SK-N-SH (cell line): ENCODE measurements at regions not wholly inside any gene's neighbourhood (a gene's known extent, or its start where the extent isn't known, plus 50 kb on each side); places are given as distances from the start of the nearest gene placed in this dataset.

Experiments
- CTCF ChIA-PET: fragments of 300-600, 350-600 bp; formaldehyde crosslinking; extraction: SDS; loops from one replicate; lab custom pipeline; 2021; lab: Yijun Ruan, JAX
- POLR2A ChIA-PET: fragments of 350-600 bp; sonication (Branson Sonifier 250); formaldehyde crosslinking; extraction: SDS; loops from one replicate; lab custom pipeline; 2020; ENCODE audit warnings: antibody characterized with exemption, inconsistent platforms; lab: Yijun Ruan, JAX
- DNase-seq: peaks from one replicate; pipeline ENCODE4 v3.0.0; 2012
- H2AFZ ChIP-seq: fragments of 200-600 bp; sonication (generic); 2 replicates; pipeline ENCODE4 v1.8.1; 2016; ENCODE audit warnings: antibody characterized with exemption, mild to moderate bottlenecking, low read depth
- H3F3A ChIP-seq: fragments of 200-600 bp; sonication (generic); replicated peaks from 2 replicates; pipeline ENCODE3; 2016; ENCODE audit warnings: antibody characterized with exemption, mild to moderate bottlenecking; ENCODE audit not compliant: insufficient read depth
- H3K27ac ChIP-seq, 2 experiments: fragments of 200-500 bp in 1 of 2; fragments of 200-600 bp in 1 of 2; sonication (Bioruptor generic) in 1 of 2; sonication (generic), shearing (Covaris generic) in 1 of 2; 2 replicates each; pipeline versions ENCODE4 v1.5.1 to v1.6.1; 2014 to 2016; ENCODE audit warnings: low read depth in 2 of 2, inconsistent platforms in 1 of 2, low read length in 1 of 2, mild to moderate bottlenecking in 1 of 2, mixed read lengths in 1 of 2
- H3K27me3 ChIP-seq: fragments of 200-600 bp; sonication (generic), shearing (Covaris generic); 2 replicates; pipeline ENCODE4 v1.6.1; 2016; ENCODE audit warnings: mixed run types; ENCODE audit not compliant: insufficient read depth
- H3K36me3 ChIP-seq, 2 experiments: fragments of 200-500 bp in 1 of 2; fragments of 200-600 bp in 1 of 2; sonication (Bioruptor generic) in 1 of 2; sonication (generic) in 1 of 2; replicated peaks in 1 of 2; 2 replicates each; pipeline versions ENCODE3 to v1.5.1; 2014 to 2016; ENCODE audit warnings: low read length in 1 of 2, mild to moderate bottlenecking in 1 of 2; ENCODE audit not compliant: insufficient read depth in 2 of 2, control insufficient read depth in 1 of 2
- H3K4me1 ChIP-seq, 2 experiments: fragments of 200-500 bp in 1 of 2; fragments of 200-600 bp in 1 of 2; sonication (Bioruptor generic) in 1 of 2; sonication (generic), shearing (Covaris generic) in 1 of 2; 2 replicates each; pipeline versions ENCODE4 v1.5.1 to v1.6.1; 2014 to 2016; ENCODE audit warnings: low read depth in 1 of 2, low read length in 1 of 2, mixed run types in 1 of 2; ENCODE audit not compliant: insufficient read depth in 2 of 2, control insufficient read depth in 1 of 2
- H3K4me2 ChIP-seq: fragments of 200-600 bp; sonication (generic), shearing (Covaris generic); 2 replicates; pipeline ENCODE4 v1.6.1; 2017; ENCODE audit warnings: mixed run types
- H3K4me3 ChIP-seq, 2 experiments: fragments of 200-500 bp in 1 of 2; fragments of 200-600 bp in 1 of 2; sonication (Bioruptor generic) in 1 of 2; sonication (generic), shearing (Covaris generic) in 1 of 2; 2 replicates each; pipeline versions ENCODE4 v1.5.1 to v1.8.1; 2014 to 2016; ENCODE audit warnings: low read depth in 2 of 2, inconsistent platforms in 1 of 2, low read length in 1 of 2, mild to moderate bottlenecking in 1 of 2, mixed read lengths in 1 of 2, moderate library complexity in 1 of 2
- H3K79me2 ChIP-seq: fragments of 200-600 bp; sonication (generic); 2 replicates; pipeline ENCODE4 v1.8.1; 2017; ENCODE audit warnings: mild to moderate bottlenecking; ENCODE audit not compliant: insufficient read depth
- H3K9ac ChIP-seq: fragments of 200-600 bp; sonication (generic); 2 replicates; pipeline ENCODE4 v1.6.1; 2017; ENCODE audit warnings: mixed run types
- H3K9me2 ChIP-seq: fragments of 200-600 bp; sonication (generic); 2 replicates; pipeline ENCODE4 v1.6.1; 2017; ENCODE audit warnings: mixed run types
- H3K9me3 ChIP-seq: fragments of 200-600 bp; sonication (generic); 2 replicates; pipeline ENCODE4 v1.6.1; 2017; ENCODE audit warnings: mixed run types, mild to moderate bottlenecking, moderate library complexity
- H4K20me1 ChIP-seq: fragments of 200-600 bp; sonication (generic); 2 replicates; pipeline ENCODE4 v1.6.1; 2017; ENCODE audit warnings: mild to moderate bottlenecking, mixed run types; ENCODE audit not compliant: insufficient read depth
- CHD2 ChIP-seq: fragments of 150-350 bp; IDR thresholded peaks from 2 replicates; pipeline ENCODE4 v1.6.1; 2018; ENCODE audit warnings: low read length; ENCODE audit not compliant: partially characterized antibody
- EP300 ChIP-seq, 2 experiments: IDR thresholded peaks; 2 replicates each; pipeline versions ENCODE4 v1.4.0 to v1.6.1; 2012; ENCODE audit warnings: borderline replicate concordance in 1 of 2, low read depth in 1 of 2, low read length in 1 of 2
- EZH2phosphoT487 ChIP-seq: fragments of 200-600 bp; sonication (generic); IDR thresholded peaks from 2 replicates; pipeline ENCODE4 v1.6.1; 2017; ENCODE audit warnings: low read depth, mixed run types, mild to moderate bottlenecking, antibody characterized with exemption, moderate library complexity, borderline replicate concordance
- FOSL2 ChIP-seq: IDR thresholded peaks from 2 replicates; pipeline ENCODE4 v1.4.0; 2012; ENCODE audit warnings: low read depth, mild to moderate bottlenecking, moderate library complexity, borderline replicate concordance
- FOXM1 ChIP-seq: IDR thresholded peaks from 2 replicates; pipeline ENCODE4 v1.4.0; 2012; ENCODE audit warnings: low read depth, mild to moderate bottlenecking
- GABPA ChIP-seq: IDR thresholded peaks from 2 replicates; pipeline ENCODE4 v1.4.0; 2012; ENCODE audit warnings: low read depth, mild to moderate bottlenecking
- GATA2 ChIP-seq: sonication (generic); formaldehyde crosslinking; IDR thresholded peaks from 2 replicates; pipeline ENCODE4 v1.5.0; 2020; ENCODE audit warnings: mild to moderate bottlenecking, missing genetic modification reagents
- IRF3 ChIP-seq: fragments of 150-350 bp; IDR thresholded peaks from 2 replicates; pipeline ENCODE4 v1.6.1; 2016; ENCODE audit warnings: mild to moderate bottlenecking, low read depth, low read length
- JUND ChIP-seq: IDR thresholded peaks from 2 replicates; pipeline ENCODE4 v1.4.0; 2012
- NRF1 ChIP-seq: IDR thresholded peaks from 2 replicates; pipeline ENCODE4 v1.6.1; 2012; ENCODE audit warnings: low read depth, mild to moderate bottlenecking, low read length
- RCOR1 ChIP-seq: fragments of 150-350 bp; IDR thresholded peaks from 2 replicates; pipeline ENCODE4 v1.6.1; 2017; ENCODE audit warnings: antibody characterized with exemption, low read length
- RFX5 ChIP-seq: IDR thresholded peaks from 2 replicates; pipeline ENCODE4 v1.6.1; 2012; ENCODE audit warnings: mild to moderate bottlenecking, improper control_type of control experiment, low read length
- SIN3A ChIP-seq: IDR thresholded peaks from 2 replicates; pipeline ENCODE4 v1.6.1; 2012; ENCODE audit warnings: low read depth, mild to moderate bottlenecking, low read length, moderate library complexity, borderline replicate concordance
- TAF1 ChIP-seq: IDR thresholded peaks from 2 replicates; pipeline ENCODE4 v1.6.1; 2012; ENCODE audit warnings: low read depth, mild to moderate bottlenecking, low read length, moderate library complexity, borderline replicate concordance
- TEAD4 ChIP-seq: IDR thresholded peaks from 2 replicates; pipeline ENCODE4 v1.4.0; 2012; ENCODE audit warnings: mild to moderate bottlenecking, borderline replicate concordance; ENCODE audit not compliant: insufficient read depth
- YY1 ChIP-seq: IDR thresholded peaks from 2 replicates; pipeline ENCODE4 v1.4.0; 2012; ENCODE audit warnings: low read depth, mild to moderate bottlenecking
- WGBS: methylation state at CpG from one replicate; pipeline ENCODE4 v1.1.6; 2017; ENCODE audit warnings: low lambda C conversion rate; 5-methylcytosine and 5-hydroxymethylcytosine counted together
- TF ChIP-seq, protein P1 (sequence below): IDR thresholded peaks from 2 replicates; pipeline ENCODE4 v1.4.0; 2012; ENCODE audit warnings: low read depth
- TF ChIP-seq, protein P2 (sequence below): fragments of 200-600 bp; sonication (generic); IDR thresholded peaks from 2 replicates; pipeline ENCODE4 v1.6.1; 2017; ENCODE audit warnings: antibody characterized with exemption, mild to moderate bottlenecking, moderate library complexity
- TF ChIP-seq, protein P3 (sequence below): IDR thresholded peaks from 2 replicates; pipeline ENCODE4; 2012
- TF ChIP-seq, protein P4 (sequence below): IDR thresholded peaks from 2 replicates; pipeline ENCODE4 v1.4.0; 2012; ENCODE audit warnings: low read depth, borderline replicate concordance

DNA sequence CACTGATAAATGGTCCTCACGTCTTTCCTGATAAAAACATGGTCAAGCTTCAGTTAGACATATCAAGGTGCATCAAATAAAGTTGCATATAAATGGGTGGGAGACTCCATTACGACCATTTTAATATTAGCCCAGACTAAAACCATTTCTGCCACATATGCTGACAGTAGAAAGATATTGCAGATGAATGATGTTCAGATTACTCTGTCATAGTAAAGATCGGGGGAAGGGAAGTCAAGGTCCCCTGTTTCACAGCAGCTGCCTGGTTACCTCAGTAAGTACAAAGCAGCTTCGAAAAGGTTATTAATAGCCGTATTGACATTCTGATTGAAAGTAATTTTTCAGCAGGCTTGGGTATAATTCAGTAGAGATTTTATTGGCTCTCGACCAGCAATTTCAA, 927.7 kb upstream of the CDH2 start:
- WGBS = 91% methylated on average over 6 of the region's 6 CpGs
- H3K9ac ChIP-seq = no peak overlapping the region
- no peak overlapping the region for H3K4me3 ChIP-seq
- no peak overlapping the region for H3K27ac ChIP-seq
- H4K20me1 ChIP-seq = no peaks in the 10 kb centered on the region
- H3K27me3 ChIP-seq = no peaks in the 10 kb centered on the region
- no peak for DNase-seq
- H3K4me2 ChIP-seq = no peak overlapping the region
- H3K4me1 ChIP-seq = no peaks in the 10 kb centered on the region
- ChIA-PET POLR2A (no interaction called here), CTCF (interaction anchor here (1.0 kb wide), 1 partner anchor 12 kb away, joined by 3 read pairs; no protein-coding TSS in a partner anchor)
- H3F3A ChIP-seq = no peaks in the 10 kb centered on the region
- H2AFZ ChIP-seq = no peak overlapping the region
- H3K9me2 ChIP-seq = no peaks in the 10 kb centered on the region
- TF ChIP-seq RCOR1 = no peak
- TF ChIP-seq, protein P1, sequence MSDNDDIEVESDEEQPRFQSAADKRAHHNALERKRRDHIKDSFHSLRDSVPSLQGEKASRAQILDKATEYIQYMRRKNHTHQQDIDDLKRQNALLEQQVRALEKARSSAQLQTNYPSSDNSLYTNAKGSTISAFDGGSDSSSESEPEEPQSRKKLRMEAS = no peak
- TF ChIP-seq EP300 (IDR thresholded peaks at IDR 0.05; ENCODE audit: borderline replicate concordance in 1 of 2, low read depth in 1 of 2, low read length in 1 of 2) = no peak
- TF ChIP-seq, protein P2, sequence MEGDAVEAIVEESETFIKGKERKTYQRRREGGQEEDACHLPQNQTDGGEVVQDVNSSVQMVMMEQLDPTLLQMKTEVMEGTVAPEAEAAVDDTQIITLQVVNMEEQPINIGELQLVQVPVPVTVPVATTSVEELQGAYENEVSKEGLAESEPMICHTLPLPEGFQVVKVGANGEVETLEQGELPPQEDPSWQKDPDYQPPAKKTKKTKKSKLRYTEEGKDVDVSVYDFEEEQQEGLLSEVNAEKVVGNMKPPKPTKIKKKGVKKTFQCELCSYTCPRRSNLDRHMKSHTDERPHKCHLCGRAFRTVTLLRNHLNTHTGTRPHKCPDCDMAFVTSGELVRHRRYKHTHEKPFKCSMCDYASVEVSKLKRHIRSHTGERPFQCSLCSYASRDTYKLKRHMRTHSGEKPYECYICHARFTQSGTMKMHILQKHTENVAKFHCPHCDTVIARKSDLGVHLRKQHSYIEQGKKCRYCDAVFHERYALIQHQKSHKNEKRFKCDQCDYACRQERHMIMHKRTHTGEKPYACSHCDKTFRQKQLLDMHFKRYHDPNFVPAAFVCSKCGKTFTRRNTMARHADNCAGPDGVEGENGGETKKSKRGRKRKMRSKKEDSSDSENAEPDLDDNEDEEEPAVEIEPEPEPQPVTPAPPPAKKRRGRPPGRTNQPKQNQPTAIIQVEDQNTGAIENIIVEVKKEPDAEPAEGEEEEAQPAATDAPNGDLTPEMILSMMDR = no peak
- no peak for TF ChIP-seq NRF1
- TF ChIP-seq, protein P3, sequence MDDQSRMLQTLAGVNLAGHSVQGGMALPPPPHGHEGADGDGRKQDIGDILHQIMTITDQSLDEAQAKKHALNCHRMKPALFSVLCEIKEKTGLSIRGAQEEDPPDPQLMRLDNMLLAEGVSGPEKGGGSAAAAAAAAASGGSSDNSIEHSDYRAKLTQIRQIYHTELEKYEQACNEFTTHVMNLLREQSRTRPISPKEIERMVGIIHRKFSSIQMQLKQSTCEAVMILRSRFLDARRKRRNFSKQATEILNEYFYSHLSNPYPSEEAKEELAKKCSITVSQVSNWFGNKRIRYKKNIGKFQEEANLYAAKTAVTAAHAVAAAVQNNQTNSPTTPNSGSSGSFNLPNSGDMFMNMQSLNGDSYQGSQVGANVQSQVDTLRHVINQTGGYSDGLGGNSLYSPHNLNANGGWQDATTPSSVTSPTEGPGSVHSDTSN = no peak
- no peak for TF ChIP-seq FOXM1
- TF ChIP-seq JUND = no peak
- TF ChIP-seq IRF3 = no peak
- no peak for TF ChIP-seq SIN3A
- TF ChIP-seq GATA2 (CRISPR knock-in tag) = no peak
- TF ChIP-seq GABPA = no peak
- TF ChIP-seq TAF1 = no peak
- TF ChIP-seq RFX5 = no peak
- TF ChIP-seq TEAD4 = no peak
- TF ChIP-seq, protein P4, sequence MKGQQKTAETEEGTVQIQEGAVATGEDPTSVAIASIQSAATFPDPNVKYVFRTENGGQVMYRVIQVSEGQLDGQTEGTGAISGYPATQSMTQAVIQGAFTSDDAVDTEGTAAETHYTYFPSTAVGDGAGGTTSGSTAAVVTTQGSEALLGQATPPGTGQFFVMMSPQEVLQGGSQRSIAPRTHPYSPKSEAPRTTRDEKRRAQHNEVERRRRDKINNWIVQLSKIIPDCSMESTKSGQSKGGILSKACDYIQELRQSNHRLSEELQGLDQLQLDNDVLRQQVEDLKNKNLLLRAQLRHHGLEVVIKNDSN = no peak
- TF ChIP-seq YY1 = no peak
- no peak for TF ChIP-seq CHD2
- TF ChIP-seq FOSL2 = no peak
- no peak for TF ChIP-seq EZH2phosphoT487
- no peaks in the 10 kb centered on the region for H3K79me2 ChIP-seq
- H3K36me3 ChIP-seq = peaks cover 0 to 3% of the 10 kb centered on the region in 2 experiments
- no peaks in the 10 kb centered on the region for H3K9me3 ChIP-seq
